Thyroid gland (tissue), 4 donors: ENCODE measurements at regions not wholly inside any gene's neighbourhood (a gene's known extent, or its start where the extent isn't known, plus 50 kb on each side); places are given as distances from the start of the nearest gene placed in this dataset.

ENCODE experiments used
- CTCF ChIP-seq, 6 experiments: fragments of 200-600 bp in 3 of 6; fragments of 450-650 bp in 3 of 6; sonication (generic) in 3 of 6; IDR thresholded peaks; one replicate each; pipeline ENCODE4 v1.5.1; 2016 to 2019; ENCODE audit warnings: antibody characterized with exemption in 6 of 6, mild to moderate bottlenecking in 2 of 6, inconsistent platforms in 1 of 6, moderate library complexity in 1 of 6
- POLR2A ChIP-seq, 2 donors: fragments of 450-650 bp; IDR thresholded peaks; one replicate each; pipeline ENCODE4 v1.6.1; 2017; ENCODE audit warnings: antibody characterized with exemption in 2 of 2, mild to moderate bottlenecking in 2 of 2, moderate library complexity in 1 of 2

- no peak for TF ChIP-seq CTCF (IDR thresholded peaks at IDR 0.05)
- no peak for TF ChIP-seq POLR2A (IDR thresholded peaks at IDR 0.05)
These were observed 54.6 kb upstream of the PAX6 start for GRCh38 chr11:31865606-31866300.
